ENCODE measurements at regions not wholly inside any gene's neighbourhood (a gene's known extent, or its start where the extent isn't known, plus 50 kb on each side); places are given as distances from the start of the nearest gene placed in this dataset.

DNA sequence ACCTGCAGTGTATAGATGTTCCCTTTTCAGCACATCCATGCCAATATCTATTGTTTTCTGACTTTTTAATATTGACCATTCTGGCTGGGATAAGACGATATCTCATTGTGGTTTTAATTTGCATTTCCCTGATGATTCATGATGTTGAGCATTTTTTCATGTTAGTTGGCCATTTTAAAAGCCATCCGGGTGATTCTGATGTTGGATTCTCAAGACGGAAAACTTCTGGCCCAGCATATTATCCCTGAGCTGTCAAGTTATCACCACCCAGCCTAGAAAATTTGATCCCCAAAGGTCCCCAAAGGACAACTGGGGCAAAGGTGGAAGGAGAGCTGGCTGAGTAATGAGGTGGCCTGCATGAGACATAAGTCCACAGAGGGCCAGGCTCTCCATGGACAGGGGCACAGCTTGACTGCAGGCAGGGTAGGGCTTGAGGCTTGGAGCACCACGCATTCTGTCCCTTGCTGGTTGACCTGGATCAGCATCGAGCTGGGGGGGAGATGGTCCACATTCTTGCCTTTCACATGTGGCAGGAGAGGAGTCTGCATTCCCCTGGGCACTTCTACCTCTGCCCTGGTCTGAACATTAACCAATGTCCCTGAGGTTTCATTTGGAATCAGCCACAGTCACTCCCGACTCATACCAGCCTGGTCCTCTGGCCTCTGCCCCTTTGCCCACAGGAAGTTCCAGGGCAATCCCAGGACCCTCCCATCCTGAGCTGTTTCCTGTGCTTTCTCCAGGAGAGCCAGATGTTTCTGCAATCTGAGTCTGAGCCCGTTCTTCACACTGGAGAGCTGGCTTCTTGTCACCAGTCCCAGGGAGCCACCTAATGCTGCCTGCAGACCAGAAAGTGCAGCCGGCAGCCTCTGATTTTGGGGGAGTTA, 69.2 kb downstream of the ISG20 start:
- DNase-seq (no peak), ATAC-seq (no peak)
- TF ChIP-seq CTCF (IDR thresholded peaks at IDR 0.05): no peak
- Histone ChIP-seq H3K36me3 (no peaks in the 10 kb centered on the region), H3K9me3 (no peaks in the 10 kb centered on the region), H3K27ac (peak overlapping the region in 1 of 10 donors; percentile 26), H3K4me3 (no peak overlapping the region), H3K4me1 (peaks cover 0 to 30% (median 14%) of the 10 kb centered on the region in 9 donors), H3K27me3 (peaks cover 0 to 59% (median 33%) of the 10 kb centered on the region in 7 donors)
- intact Hi-C loops (cut with DNase I): no loop called here
- 59 to 61% methylated on average over 8 of the region's 8 CpGs for WGBS, 2 donors

- intact Hi-C loops (cut with DNase I): no loop called here
- Histone ChIP-seq H3K36me3 (no peaks in the 10 kb centered on the region), H3K9me3 (no peaks in the 10 kb centered on the region), H3K4me1 (peaks cover 0 to 30% (median 14%) of the 10 kb centered on the region in 9 donors), H3K27me3 (peaks cover 0 to 66% (median 39%) of the 10 kb centered on the region in 7 donors), H3K4me3 (no peak overlapping the region), H3K27ac (peak overlapping the region in 1 of 10 donors; percentile 26)
- no peak for TF ChIP-seq CTCF (IDR thresholded peaks at IDR 0.05)
- 43 to 53% methylated on average over 8 of the region's 8 CpGs for whole genome bisulfite sequencing, 2 donors
- ATAC-seq (peak in 2 of 8 donors; percentile 32 to 75), DNase-seq (peak in 1 of 2 donors; percentile 26)
These were observed 69.8 kb downstream of the ISG20 start for GRCh38 chr15:88708655-88709054.

GRCh38 chr15:88710027-88710715, 71.4 kb downstream of the ISG20 start:
- H3K36me3 ChIP-seq: no peaks in the 10 kb centered on the region
- no peak overlapping the region for H3K27ac ChIP-seq
- WGBS, 2 donors: 75% methylated on average over 10 of the region's 10 CpGs
- no peak overlapping the region for H3K4me3 ChIP-seq
- H3K9me3 ChIP-seq: no peaks in the 10 kb centered on the region
- DNase-seq (no peak), ATAC-seq (no peak)
- peaks cover 0 to 26% (median 12%) of the 10 kb centered on the region in 9 donors for H3K4me1 ChIP-seq
- no peak for TF ChIP-seq CTCF (IDR thresholded peaks at IDR 0.05)
- intact Hi-C loops (cut with DNase I): no loop called here
- peaks cover 0 to 76% (median 39%) of the 10 kb centered on the region in 7 donors for H3K27me3 ChIP-seq

GRCh38 chr15:88711806-88712205, 73.0 kb downstream of the ISG20 start:
- intact Hi-C loops (cut with DNase I): no loop called here
- WGBS, 2 donors: 70 to 76% methylated on average over 4 of the region's 4 CpGs
- no peak for DNase-seq

More at GRCh38 chr15:88711806-88712205, 73.0 kb downstream of the ISG20 start:
- Histone ChIP-seq H3K4me3 (no peak overlapping the region), H3K27ac (no peak overlapping the region), H3K27me3 (peaks cover 0 to 70% (median 27%) of the 10 kb centered on the region in 7 donors), H3K36me3 (no peaks in the 10 kb centered on the region), H3K9me3 (no peaks in the 10 kb centered on the region), H3K4me1 (peaks cover 0 to 19% (median 10%) of the 10 kb centered on the region in 9 donors)
- no peak for TF ChIP-seq CTCF (IDR thresholded peaks at IDR 0.05)
- no peak for ATAC-seq

Measured in heart right ventricle (tissue), 16 donors.